ENCODE measurements at regions not wholly inside any gene's neighbourhood (a gene's known extent, or its start where the extent isn't known, plus 50 kb on each side); places are given as distances from the start of the nearest gene placed in this dataset.

DNA sequence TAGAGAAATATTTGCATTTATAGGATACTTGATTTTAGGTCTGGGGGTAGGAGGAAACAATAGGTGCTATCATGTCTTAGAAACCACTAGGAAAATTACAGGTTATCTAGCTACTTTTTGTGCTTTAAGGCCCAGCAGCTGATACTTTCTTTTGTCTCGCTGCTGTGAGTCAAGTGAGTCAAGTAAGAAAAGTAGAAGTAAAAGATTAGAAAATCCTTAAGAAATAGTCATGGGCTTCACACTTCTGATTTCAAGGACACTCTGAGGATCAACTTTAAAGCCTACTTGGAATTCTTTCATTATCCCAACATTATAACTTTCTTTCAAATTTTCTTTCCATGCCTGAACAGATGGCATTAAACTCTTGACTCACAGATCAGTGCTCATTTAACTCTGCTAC lies 95.2 kb upstream of the RBMS3 start:
- TF ChIP-seq, protein P1, sequence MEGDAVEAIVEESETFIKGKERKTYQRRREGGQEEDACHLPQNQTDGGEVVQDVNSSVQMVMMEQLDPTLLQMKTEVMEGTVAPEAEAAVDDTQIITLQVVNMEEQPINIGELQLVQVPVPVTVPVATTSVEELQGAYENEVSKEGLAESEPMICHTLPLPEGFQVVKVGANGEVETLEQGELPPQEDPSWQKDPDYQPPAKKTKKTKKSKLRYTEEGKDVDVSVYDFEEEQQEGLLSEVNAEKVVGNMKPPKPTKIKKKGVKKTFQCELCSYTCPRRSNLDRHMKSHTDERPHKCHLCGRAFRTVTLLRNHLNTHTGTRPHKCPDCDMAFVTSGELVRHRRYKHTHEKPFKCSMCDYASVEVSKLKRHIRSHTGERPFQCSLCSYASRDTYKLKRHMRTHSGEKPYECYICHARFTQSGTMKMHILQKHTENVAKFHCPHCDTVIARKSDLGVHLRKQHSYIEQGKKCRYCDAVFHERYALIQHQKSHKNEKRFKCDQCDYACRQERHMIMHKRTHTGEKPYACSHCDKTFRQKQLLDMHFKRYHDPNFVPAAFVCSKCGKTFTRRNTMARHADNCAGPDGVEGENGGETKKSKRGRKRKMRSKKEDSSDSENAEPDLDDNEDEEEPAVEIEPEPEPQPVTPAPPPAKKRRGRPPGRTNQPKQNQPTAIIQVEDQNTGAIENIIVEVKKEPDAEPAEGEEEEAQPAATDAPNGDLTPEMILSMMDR (IDR thresholded peaks at IDR 0.05), result no peak
- no peak for TF ChIP-seq POLR2A (IDR thresholded peaks at IDR 0.05)

Data from upper lobe of left lung (tissue), 4 donors.